GM21447 (cell line): ENCODE measurements at regions not wholly inside any gene's neighbourhood (a gene's known extent, or its start where the extent isn't known, plus 50 kb on each side); places are given as distances from the start of the nearest gene placed in this dataset.

ENCODE experiments used
- ATAC-seq: cut with Tn5 transposase; IDR thresholded peaks from one replicate; pipeline ENCODE4 v1.9.1; 2021; ENCODE audit not compliant: unreplicated experiment

DNA sequence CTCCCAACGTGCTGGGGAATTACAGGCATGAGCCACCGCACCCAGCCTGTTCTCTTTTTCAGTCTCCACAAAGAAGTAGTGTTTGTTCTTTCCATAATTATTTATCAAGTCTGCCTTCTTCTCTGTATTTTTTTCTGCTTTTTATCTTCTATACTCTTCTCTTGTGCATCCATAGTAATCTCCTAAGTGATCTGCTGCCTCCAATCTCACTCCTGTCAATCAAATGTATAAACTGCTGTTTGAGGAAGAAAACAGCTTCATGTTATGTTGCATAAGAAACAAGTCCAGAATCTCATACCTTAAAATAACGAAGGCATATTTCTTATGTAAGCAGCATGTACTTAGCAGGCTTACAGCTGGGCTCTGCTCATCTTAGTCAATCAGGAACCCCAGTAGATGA lies 801.6 kb upstream of the NR2F2 start:
- ATAC-seq, result no peak

GRCh38 chr15:95536638-95537037 lies 793.9 kb upstream of the NR2F2 start:
- no peak for ATAC-seq

- ATAC-seq, result no peak
Measured at GRCh38 chr15:95538693-95539092, 791.8 kb upstream of the NR2F2 start.

DNA sequence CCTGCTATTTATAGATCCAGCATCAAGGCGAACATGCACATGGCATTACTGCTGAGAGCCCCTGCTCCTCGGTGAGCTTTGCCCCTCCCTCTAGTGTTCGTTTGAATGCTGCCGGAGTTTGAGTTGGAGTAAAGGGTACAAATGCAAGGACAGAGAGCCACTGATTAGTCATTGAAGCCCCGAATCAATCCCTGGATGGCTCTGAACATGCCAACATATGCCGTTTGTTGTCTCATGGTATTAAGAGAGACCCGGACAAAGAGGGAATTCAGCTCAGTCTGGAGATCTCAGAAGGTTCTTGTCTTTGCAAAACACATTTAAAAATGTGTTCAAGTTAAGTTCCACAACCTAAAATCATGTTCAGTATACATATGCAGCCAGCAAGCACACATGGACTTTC lies 789.2 kb upstream of the NR2F2 start:
- no peak for ATAC-seq

- no peak for ATAC-seq
Measured at GRCh38 chr15:95549168-95549738, 781.2 kb upstream of the NR2F2 start.

DNA sequence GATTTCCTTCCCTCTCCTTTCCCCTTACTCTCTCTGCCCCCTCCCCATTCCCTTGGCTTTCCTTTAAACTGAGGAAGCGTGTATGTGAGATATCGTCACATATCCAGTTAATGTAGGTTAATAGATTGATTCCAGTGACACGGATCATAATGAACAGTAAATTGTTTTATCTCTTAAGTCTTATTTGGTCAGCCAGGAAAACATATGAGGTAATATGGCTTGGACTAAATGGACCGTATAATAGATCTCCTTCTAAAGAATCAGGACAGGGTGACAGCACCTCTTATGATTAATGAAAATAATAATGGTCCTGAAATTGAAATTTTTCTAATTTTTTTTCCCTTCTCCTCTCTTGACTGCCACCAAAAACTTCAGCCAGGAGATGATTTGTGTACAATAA lies 779.8 kb upstream of the NR2F2 start:
- ATAC-seq, result no peak

- ATAC-seq, result no peak
Measured at GRCh38 chr15:95556225-95556624, 774.3 kb upstream of the NR2F2 start.

GRCh38 chr15:95556866-95557225 lies 773.7 kb upstream of the NR2F2 start:
- ATAC-seq, result no peak

GRCh38 chr15:95557226-95558046 lies 773.1 kb upstream of the NR2F2 start:
- ATAC-seq, result no peak

GRCh38 chr15:95558131-95558530 lies 772.4 kb upstream of the NR2F2 start:
- ATAC-seq, result no peak

- ATAC-seq, result no peak
Measured at GRCh38 chr15:95558916-95559315, 771.6 kb upstream of the NR2F2 start.

- no peak for ATAC-seq
Measured at GRCh38 chr15:95559875-95560394, 770.6 kb upstream of the NR2F2 start.

DNA sequence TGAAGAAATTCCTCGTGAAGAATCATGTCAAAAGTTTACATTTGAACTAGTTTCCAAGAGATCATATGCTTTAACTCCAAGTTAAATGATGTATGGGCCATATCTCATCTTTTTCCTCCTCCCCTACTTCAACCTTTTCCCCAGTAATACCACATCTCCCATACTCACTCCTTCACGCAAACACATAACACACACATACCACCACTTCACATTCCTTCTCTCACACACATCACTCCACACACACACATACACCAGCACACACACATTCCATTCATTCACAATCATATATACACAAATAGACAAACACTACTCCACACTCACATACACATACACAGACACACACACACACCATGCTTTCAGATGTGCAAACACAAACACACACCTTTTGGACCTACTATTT lies 769.0 kb upstream of the NR2F2 start:
- no peak for ATAC-seq

GRCh38 chr15:95563634-95564033 lies 766.9 kb upstream of the NR2F2 start:
- ATAC-seq, result no peak

DNA sequence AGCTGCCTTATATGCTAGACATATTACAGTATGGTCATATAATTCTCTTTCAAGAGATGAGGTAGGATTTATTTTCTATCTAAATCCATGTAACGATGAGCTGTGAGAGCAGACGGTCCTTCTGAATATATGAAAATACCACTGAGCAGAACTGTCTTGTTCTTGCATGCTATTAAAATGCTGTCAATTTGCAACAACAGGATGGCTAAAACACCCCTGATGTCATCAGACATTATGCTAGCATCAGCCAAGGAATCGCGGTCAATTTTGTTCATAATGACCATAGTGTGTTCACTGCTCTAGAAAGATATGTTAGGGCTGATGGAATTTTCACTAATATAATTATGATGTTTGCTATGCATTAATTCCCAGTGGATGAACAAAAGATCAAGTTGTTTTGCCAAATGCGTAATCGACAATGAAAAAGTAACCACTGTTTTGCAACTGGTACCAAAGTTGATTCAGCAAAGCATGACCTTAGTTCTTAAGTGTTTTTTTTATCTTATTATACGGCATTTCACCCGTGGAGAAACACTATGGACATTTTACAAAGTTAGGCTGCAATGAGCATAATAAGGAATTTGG lies 765.4 kb upstream of the NR2F2 start:
- no peak for ATAC-seq

DNA sequence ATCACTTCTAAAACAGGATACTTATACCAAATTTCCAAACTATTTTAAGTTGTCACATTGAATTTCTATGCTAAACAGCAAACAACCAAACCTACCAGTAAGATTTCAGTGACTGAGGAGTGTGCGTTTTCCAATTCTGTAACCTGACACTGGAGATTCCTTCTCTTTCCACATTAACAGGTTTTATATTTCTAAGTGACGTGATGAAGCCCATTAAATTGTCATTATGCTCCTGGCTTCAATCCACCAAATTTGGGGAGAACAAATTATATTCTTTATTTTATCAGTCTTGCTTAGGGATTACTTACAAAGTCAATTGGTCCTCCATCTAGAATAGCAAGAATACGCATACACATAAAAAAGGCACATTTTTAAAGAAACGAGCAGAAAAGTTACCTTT lies 764.8 kb upstream of the NR2F2 start:
- ATAC-seq, result no peak

- no peak for ATAC-seq
Measured at GRCh38 chr15:95567686-95568085, 762.8 kb upstream of the NR2F2 start.

DNA sequence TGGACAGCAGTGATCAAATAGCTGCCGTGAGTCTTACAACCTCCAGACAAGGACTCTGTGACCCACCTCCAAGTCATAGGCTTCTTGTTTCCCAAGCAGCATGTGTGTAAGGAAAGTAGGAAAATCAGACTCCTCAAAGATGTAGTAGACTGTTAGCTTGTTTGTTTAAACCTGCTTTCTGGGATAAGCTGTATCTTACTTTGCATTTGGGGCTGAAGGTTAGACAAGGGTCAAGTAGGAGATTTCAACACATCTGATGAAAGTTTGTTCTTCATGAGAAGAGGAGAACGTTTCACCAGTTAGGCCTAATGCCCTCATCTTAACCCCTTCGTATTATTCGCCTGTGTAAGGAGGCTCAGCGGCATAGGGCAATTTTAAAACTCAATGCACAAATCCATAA lies 756.4 kb upstream of the NR2F2 start:
- ATAC-seq, result no peak

DNA sequence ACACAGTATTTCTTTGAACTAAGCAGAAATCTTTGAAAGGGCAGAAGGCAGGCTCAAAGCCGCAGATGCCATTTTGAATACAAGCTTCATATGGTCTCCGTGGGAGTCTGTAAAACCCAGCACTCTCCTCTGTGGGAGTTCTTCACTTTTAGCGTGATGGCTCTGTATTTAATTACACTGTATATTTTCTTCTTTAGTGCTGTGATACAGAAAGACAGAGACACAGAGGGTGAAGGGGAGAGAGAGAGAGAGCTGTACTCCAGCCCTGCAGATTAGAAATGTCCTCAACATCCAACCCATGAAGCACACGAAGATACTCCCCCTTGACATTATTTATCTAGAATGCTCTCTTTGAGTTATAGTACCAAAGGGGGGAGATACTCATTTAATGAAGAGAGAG lies 752.6 kb upstream of the NR2F2 start:
- no peak for ATAC-seq

DNA sequence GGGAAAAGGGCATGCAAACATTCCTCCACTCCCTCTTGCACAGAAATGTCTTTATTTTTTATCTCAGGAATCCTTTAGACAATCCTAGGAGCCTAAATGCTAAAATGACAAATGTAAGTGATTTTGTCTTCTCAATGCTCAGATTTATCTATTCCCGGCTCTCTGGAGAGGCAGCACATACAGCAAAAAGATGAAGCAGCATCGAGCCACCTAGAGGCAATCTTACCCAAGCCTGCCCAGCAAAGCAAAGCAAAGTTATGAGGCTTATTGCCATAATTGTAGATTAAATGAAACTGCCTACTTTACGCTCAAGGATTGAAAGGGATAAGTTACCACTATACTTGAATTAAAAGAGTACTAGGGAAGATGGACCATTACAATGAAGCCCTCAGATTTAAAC lies 750.4 kb upstream of the NR2F2 start:
- no peak for ATAC-seq

DNA sequence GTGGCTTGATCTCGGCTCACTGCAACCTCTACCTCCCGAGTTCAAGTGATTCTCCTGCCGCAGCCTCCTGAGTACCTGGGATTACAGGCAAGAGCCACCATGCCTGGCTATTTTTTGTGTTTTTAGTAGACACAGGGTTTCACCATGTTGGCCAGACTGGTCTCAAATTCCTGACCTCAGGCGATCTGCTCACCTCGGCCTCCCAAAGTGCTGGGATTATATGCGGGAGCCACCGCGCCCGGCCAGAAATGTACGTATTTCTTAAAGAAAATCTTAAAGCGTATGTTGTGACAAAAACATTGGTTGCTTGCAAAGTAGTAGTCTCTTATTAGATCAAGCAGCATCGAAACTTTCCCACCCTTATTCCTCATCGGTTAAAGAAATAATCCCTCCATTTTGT lies 748.9 kb upstream of the NR2F2 start:
- ATAC-seq, result no peak

- ATAC-seq, result no peak
Measured at GRCh38 chr15:95584088-95584487, 746.4 kb upstream of the NR2F2 start.
